Kidney (tissue), 13 donors: ENCODE measurements at regions not wholly inside any gene's neighbourhood (a gene's known extent, or its start where the extent isn't known, plus 50 kb on each side); places are given as distances from the start of the nearest gene placed in this dataset.

Source experiments
- DNase-seq, 5 donors: peaks; one replicate each; pipeline ENCODE4 v3.0.0-alpha.2; 2013 to 2020
- FAIRE-seq: peaks from 2 replicates; lab custom pipeline; 2012; peaks lifted over from hg19 to GRCh38; lab: Jason Lieb, UNC
- H3K27ac ChIP-seq, 2 donors: one replicate each; pipeline ENCODE4 v1.7.0; 2013; ENCODE audit warnings: low read depth in 2 of 2, low read length in 2 of 2, inconsistent platforms in 1 of 2
- H3K27me3 ChIP-seq: one replicate; pipeline ENCODE4 v1.7.1; 2013; ENCODE audit warnings: low read length, inconsistent platforms; ENCODE audit not compliant: control insufficient read depth, insufficient read depth
- H3K36me3 ChIP-seq, 3 donors: one replicate each; pipeline versions ENCODE4 v1.7.0 to v1.7.1; 2013; ENCODE audit warnings: low read length in 3 of 3, control low read depth in 1 of 3, inconsistent platforms in 1 of 3; ENCODE audit not compliant: insufficient read depth in 3 of 3, control insufficient read depth in 2 of 3
- H3K4me1 ChIP-seq, 3 donors: one replicate each; pipeline versions ENCODE4 v1.7.0 to v1.7.1; 2013; ENCODE audit warnings: low read length in 3 of 3, inconsistent platforms in 1 of 3, low read depth in 1 of 3; ENCODE audit not compliant: control insufficient read depth in 2 of 3, insufficient read depth in 2 of 3
- H3K4me3 ChIP-seq, 3 donors: one replicate each; pipeline versions ENCODE4 v1.7.0 to v1.8.1; 2013; ENCODE audit warnings: low read length in 3 of 3, control low read depth in 1 of 3, inconsistent platforms in 1 of 3
- H3K9ac ChIP-seq, 3 donors: one replicate each; pipeline versions ENCODE4 v1.7.0 to v1.7.1; 2013; ENCODE audit warnings: low read length in 3 of 3, control low read depth in 1 of 3, inconsistent platforms in 1 of 3
- H3K9me3 ChIP-seq, 3 donors: one replicate each; pipeline versions ENCODE4 v1.7.0 to v1.7.1; 2013; ENCODE audit warnings: low read length in 3 of 3, control low read depth in 1 of 3, inconsistent platforms in 1 of 3; ENCODE audit not compliant: control insufficient read depth in 2 of 3, insufficient read depth in 1 of 3
- intact Hi-C: fragments of 100-400 bp; cut with DNase I; formaldehyde crosslinking; loops from one replicate; pipeline ENCODE4 v1.11.1; 2022
- TF ChIP-seq, protein P1 (sequence below): IDR thresholded peaks from 3 replicates; pipeline ENCODE4 v1.5.1; 2012; ENCODE audit warnings: mild to moderate bottlenecking, moderate library complexity, borderline replicate concordance; ENCODE audit not compliant: insufficient read depth; ENCODE audit errors: extremely low read depth
- donor health status: control.
- donor health status: control.
- donor health status: control.
- donor health status: control.
- donor health status: control.
- donor health status: DM: yes; HTN: yes; CAD: no.
- donor health status: Normal renal cell carcinoma (clear cell type).

DNA sequence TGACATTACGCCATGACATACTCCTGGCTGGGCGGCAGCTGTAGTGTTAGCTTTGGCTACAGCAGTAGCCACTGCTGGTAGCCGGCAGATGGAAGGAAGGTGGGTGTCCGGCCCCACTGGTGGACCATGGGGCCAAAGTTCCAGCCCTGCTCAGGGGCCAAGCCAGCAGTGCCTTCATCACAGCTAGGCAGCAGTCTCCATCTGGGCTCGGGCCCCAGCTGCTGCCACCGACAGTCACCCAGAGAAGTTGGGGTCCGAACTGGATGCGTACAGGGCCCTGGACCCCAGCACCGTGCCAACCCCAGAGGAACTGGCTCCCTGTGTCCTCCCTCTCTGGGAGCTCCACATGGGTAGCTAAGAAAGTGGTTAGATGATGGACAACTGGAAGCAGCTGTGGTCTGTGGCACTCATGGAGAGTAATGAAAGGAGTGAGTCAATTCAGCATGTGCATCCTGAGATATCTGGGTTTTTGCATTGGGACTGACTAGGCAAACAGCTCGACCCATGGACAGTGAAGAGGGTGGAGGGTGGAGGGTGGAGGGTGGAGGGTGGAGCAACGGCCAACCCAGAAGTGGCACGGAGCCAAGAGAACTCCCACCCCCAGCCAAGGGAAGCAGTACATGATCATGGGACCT is 366.6 kb upstream of the GRIA3 start:
- TF ChIP-seq, protein P1, sequence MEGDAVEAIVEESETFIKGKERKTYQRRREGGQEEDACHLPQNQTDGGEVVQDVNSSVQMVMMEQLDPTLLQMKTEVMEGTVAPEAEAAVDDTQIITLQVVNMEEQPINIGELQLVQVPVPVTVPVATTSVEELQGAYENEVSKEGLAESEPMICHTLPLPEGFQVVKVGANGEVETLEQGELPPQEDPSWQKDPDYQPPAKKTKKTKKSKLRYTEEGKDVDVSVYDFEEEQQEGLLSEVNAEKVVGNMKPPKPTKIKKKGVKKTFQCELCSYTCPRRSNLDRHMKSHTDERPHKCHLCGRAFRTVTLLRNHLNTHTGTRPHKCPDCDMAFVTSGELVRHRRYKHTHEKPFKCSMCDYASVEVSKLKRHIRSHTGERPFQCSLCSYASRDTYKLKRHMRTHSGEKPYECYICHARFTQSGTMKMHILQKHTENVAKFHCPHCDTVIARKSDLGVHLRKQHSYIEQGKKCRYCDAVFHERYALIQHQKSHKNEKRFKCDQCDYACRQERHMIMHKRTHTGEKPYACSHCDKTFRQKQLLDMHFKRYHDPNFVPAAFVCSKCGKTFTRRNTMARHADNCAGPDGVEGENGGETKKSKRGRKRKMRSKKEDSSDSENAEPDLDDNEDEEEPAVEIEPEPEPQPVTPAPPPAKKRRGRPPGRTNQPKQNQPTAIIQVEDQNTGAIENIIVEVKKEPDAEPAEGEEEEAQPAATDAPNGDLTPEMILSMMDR: no peak
- Histone ChIP-seq H3K36me3 (no peaks in the 10 kb centered on the region), H3K4me3 (no peak overlapping the region), H3K9me3 (no peaks in the 10 kb centered on the region), H3K4me1 (no peaks in the 10 kb centered on the region), H3K27ac (no peak overlapping the region), H3K27me3 (no peaks in the 10 kb centered on the region), H3K9ac (no peak overlapping the region)
- FAIRE-seq (no peak), DNase-seq (peak in 1 of 5 donors; percentile 24)
- intact Hi-C loops: no loop called here

DNA sequence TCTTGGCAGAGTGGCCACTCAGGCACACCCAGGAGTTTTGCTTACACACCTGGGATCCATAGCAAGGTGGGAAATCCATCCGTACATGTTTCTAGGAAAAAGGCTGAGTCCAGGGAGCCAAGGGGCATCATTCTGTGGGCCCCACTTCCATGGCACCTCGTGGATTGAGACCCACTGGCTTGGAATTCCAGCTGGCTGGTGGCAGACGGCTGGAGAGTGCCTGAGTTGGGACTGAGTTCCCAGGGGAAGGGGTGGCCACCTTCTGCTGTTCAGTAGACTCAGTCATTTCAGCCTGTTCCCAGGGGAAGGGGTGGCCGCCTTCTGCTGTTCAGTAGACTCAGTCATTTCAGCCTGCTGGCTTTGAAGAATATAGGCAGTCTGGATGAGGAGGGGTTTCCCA is 366.0 kb upstream of the GRIA3 start:
- DNase-seq: peak in 1 of 5 donors; percentile 59

DNA sequence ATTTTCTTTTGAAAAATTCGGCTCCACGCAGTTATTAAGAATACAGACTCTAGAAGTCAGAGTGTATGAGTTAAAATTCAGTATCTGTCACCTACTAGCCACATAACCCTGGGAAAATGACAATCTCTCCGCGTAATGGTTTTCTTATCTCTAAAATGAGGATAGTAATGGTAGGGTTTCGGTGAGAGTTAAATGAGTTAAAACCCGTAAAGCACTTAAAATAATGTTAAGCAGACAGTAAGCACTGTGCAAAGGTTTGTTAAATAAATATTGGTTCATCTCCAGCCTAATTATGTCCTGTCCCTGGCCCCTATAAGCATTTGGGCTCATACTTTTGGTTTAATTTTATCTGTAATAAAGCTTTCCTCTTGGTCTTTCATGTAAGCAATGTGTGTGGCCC is 350.8 kb upstream of the GRIA3 start:
- no peak overlapping the region for H3K4me3 ChIP-seq
- H3K36me3 ChIP-seq: no peaks in the 10 kb centered on the region
- no peaks in the 10 kb centered on the region for H3K4me1 ChIP-seq
- H3K27ac ChIP-seq: no peak overlapping the region
- TF ChIP-seq, protein P1: no peak
- intact Hi-C loops: no loop called here
- no peak for FAIRE-seq
- H3K9me3 ChIP-seq: no peaks in the 10 kb centered on the region
- H3K27me3 ChIP-seq: no peaks in the 10 kb centered on the region
- DNase-seq: no peak
- no peak overlapping the region for H3K9ac ChIP-seq

More for the DNA sequence above, 366.0 kb upstream of the GRIA3 start:
- H3K27ac ChIP-seq: no peak overlapping the region
- no peak overlapping the region for H3K4me3 ChIP-seq
- H3K4me1 ChIP-seq: no peaks in the 10 kb centered on the region
- no peak for FAIRE-seq
- H3K9ac ChIP-seq: no peak overlapping the region
- H3K9me3 ChIP-seq: no peaks in the 10 kb centered on the region
- no peaks in the 10 kb centered on the region for H3K27me3 ChIP-seq
- TF ChIP-seq, protein P1: no peak
- no peaks in the 10 kb centered on the region for H3K36me3 ChIP-seq
- intact Hi-C loops: no loop called here

DNA sequence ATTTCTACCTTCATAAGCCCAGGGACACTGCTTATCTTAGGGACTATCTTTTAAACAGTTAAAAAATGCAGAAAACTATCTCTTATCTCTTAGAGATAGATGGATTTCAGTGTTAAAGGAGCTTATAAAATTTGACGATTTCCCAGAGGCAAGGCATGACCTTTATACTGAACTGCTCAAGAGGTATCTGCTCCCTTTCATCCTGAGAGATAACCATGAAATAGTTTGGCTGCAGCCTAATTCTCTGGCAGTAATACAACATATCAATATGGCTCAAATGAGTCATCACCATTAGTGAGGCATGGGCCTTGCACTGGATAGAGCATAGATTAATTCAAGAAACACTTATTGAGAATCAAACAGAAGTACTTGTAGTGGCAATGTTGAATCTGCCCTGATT is 348.2 kb upstream of the GRIA3 start:
- Histone ChIP-seq H3K4me1 (no peaks in the 10 kb centered on the region), H3K27me3 (no peaks in the 10 kb centered on the region), H3K9me3 (no peaks in the 10 kb centered on the region), H3K27ac (no peak overlapping the region), H3K36me3 (no peaks in the 10 kb centered on the region), H3K4me3 (no peak overlapping the region), H3K9ac (no peak overlapping the region)
- DNase-seq: no peak
- intact Hi-C loops: no loop called here
- FAIRE-seq: no peak
- TF ChIP-seq, protein P1: no peak
